Gastroesophageal sphincter (tissue), 4 donors: ENCODE measurements at regions not wholly inside any gene's neighbourhood (a gene's known extent, or its start where the extent isn't known, plus 50 kb on each side); places are given as distances from the start of the nearest gene placed in this dataset.
A peak's percentile ranks its signal among the peaks of the same experiment; 100 is the strongest.

Experiments
- ATAC-seq: fragments of 150-250 bp; one replicate; pipeline ENCODE4 v1.9.1; 2016; ENCODE audit warnings: mild to moderate bottlenecking, moderate library complexity
- H3K27ac ChIP-seq, 4 donors: fragments of 200-600 bp; sonication (generic) in 3 of 4; 1 replicate in 3 of 4; 2 replicates in 1 of 4; pipeline ENCODE4 v1.5.1; 2016 to 2019
- H3K27me3 ChIP-seq: fragments of 200-600 bp; sonication (generic); one replicate; pipeline ENCODE4 v1.5.1; 2019
- H3K36me3 ChIP-seq, 2 donors: fragments of 200-600 bp; sonication (generic); one replicate each; pipeline ENCODE4 v1.5.1; 2019; ENCODE audit warnings: control low read depth in 1 of 2
- H3K4me1 ChIP-seq, 3 donors: fragments of 200-600 bp; sonication (generic); 1 replicate in 2 of 3; 2 replicates in 1 of 3; pipeline ENCODE4 v1.5.1; 2016 to 2019; ENCODE audit warnings: control low read depth in 2 of 3
- H3K4me3 ChIP-seq, 2 donors: fragments of 200-600 bp; sonication (generic); one replicate each; pipeline ENCODE4 v1.5.1; 2019; ENCODE audit warnings: mild to moderate bottlenecking in 1 of 2, moderate library complexity in 1 of 2
- H3K9me3 ChIP-seq, 3 donors: fragments of 200-600 bp; sonication (generic); one replicate each; pipeline ENCODE4 v1.5.1; 2017 to 2019; ENCODE audit warnings: control low read depth in 2 of 3
- CTCF ChIP-seq, 4 experiments: fragments of 200-600 bp in 2 of 4; fragments of 450-650 bp in 2 of 4; sonication (generic) in 1 of 4; IDR thresholded peaks; one replicate each; pipeline ENCODE4 v1.5.1; 2017 to 2019; ENCODE audit warnings: antibody characterized with exemption in 4 of 4, mild to moderate bottlenecking in 2 of 4, moderate library complexity in 2 of 4
- EP300 ChIP-seq: sonication (generic); formaldehyde crosslinking; IDR thresholded peaks from one replicate; pipeline ENCODE4 v1.6.1; 2017; ENCODE audit warnings: antibody characterized with exemption, mild to moderate bottlenecking
- POLR2A ChIP-seq, 2 donors: fragments of 450-650 bp; IDR thresholded peaks; one replicate each; pipeline ENCODE4 v1.6.1; 2017; ENCODE audit warnings: antibody characterized with exemption in 2 of 2, mild to moderate bottlenecking in 2 of 2, moderate library complexity in 1 of 2
- POLR2AphosphoS5 ChIP-seq: sonication (generic); formaldehyde crosslinking; IDR thresholded peaks from one replicate; pipeline ENCODE4 v1.6.1; 2017; ENCODE audit warnings: antibody characterized with exemption
- WGBS, 2 donors: methylation state at CpG; one replicate each; pipeline ENCODE4 v1.1.5; 2018; ENCODE audit warnings: low coverage in 1 of 2; 5-methylcytosine and 5-hydroxymethylcytosine counted together

- no peak overlapping the region for H3K27ac ChIP-seq
- no peak for ATAC-seq
- no peaks in the 10 kb centered on the region for H3K9me3 ChIP-seq
- H3K4me1 ChIP-seq = no peaks in the 10 kb centered on the region
- H3K4me3 ChIP-seq = no peak overlapping the region
- WGBS, 2 donors = 50 to 54% methylated on average over 1 of the region's 1 CpG
- TF ChIP-seq POLR2A (IDR thresholded peaks at IDR 0.05) (no peak), POLR2AphosphoS5 (no peak), EP300 (no peak), CTCF (IDR thresholded peaks at IDR 0.05) (no peak)
- H3K36me3 ChIP-seq = no peaks in the 10 kb centered on the region
- no peaks in the 10 kb centered on the region for H3K27me3 ChIP-seq
These were observed 217.5 kb upstream of the TEX13C start for GRCh38 chrX:125101971-125102755.

- H3K9me3 ChIP-seq = no peaks in the 10 kb centered on the region
- whole genome bisulfite sequencing, 2 donors = 58 to 92% methylated on average over 4 to 6 of the region's 11 CpGs
- ATAC-seq = no peak
- H3K36me3 ChIP-seq = no peaks in the 10 kb centered on the region
- no peak overlapping the region for H3K27ac ChIP-seq
- no peaks in the 10 kb centered on the region for H3K27me3 ChIP-seq
- H3K4me1 ChIP-seq = no peaks in the 10 kb centered on the region
- no peak overlapping the region for H3K4me3 ChIP-seq
- TF ChIP-seq POLR2A (IDR thresholded peaks at IDR 0.05) (no peak), EP300 (no peak), POLR2AphosphoS5 (no peak), CTCF (IDR thresholded peaks at IDR 0.05) (no peak)
These were observed 216.0 kb upstream of the TEX13C start for GRCh38 chrX:125103693-125104092.

GRCh38 chrX:125108921-125109320 is 210.8 kb upstream of the TEX13C start:
- H3K4me1 ChIP-seq = no peaks in the 10 kb centered on the region
- ATAC-seq = no peak
- WGBS, 2 donors = 85 to 94% methylated on average over 3 of the region's 3 CpGs

GRCh38 chrX:125131164-125131563 is 188.5 kb upstream of the TEX13C start:
- TF ChIP-seq EP300 (no peak), CTCF (IDR thresholded peaks at IDR 0.05) (peak in 1 of 4 experiments; percentile 7), POLR2A (IDR thresholded peaks at IDR 0.05) (no peak), POLR2AphosphoS5 (no peak)
- no peak for ATAC-seq
- Histone ChIP-seq H3K36me3 (no peaks in the 10 kb centered on the region), H3K9me3 (no peaks in the 10 kb centered on the region), H3K27ac (no peak overlapping the region), H3K4me3 (no peak overlapping the region), H3K4me1 (peaks cover 0 to 12% (median 0%) of the 10 kb centered on the region in 3 donors), H3K27me3 (no peaks in the 10 kb centered on the region)

More at GRCh38 chrX:125108921-125109320, 210.8 kb upstream of the TEX13C start:
- Histone ChIP-seq H3K36me3 (no peaks in the 10 kb centered on the region), H3K9me3 (no peaks in the 10 kb centered on the region), H3K4me3 (no peak overlapping the region), H3K27me3 (no peaks in the 10 kb centered on the region), H3K27ac (no peak overlapping the region)
- TF ChIP-seq POLR2A (IDR thresholded peaks at IDR 0.05) (no peak), POLR2AphosphoS5 (no peak), CTCF (IDR thresholded peaks at IDR 0.05) (no peak), EP300 (no peak)

- H3K27me3 ChIP-seq = no peaks in the 10 kb centered on the region
- no peak overlapping the region for H3K4me3 ChIP-seq
- no peaks in the 10 kb centered on the region for H3K9me3 ChIP-seq
- WGBS, 2 donors = 55 to 80% methylated on average over 2 of the region's 2 CpGs
- H3K4me1 ChIP-seq = peaks cover 0 to 12% (median 0%) of the 10 kb centered on the region in 3 donors
- H3K36me3 ChIP-seq = no peaks in the 10 kb centered on the region
- TF ChIP-seq POLR2A (IDR thresholded peaks at IDR 0.05) (no peak), EP300 (no peak), CTCF (IDR thresholded peaks at IDR 0.05) (peak in 2 of 4 experiments; percentile 19 to 35), POLR2AphosphoS5 (no peak)
- ATAC-seq = no peak
- no peak overlapping the region for H3K27ac ChIP-seq
These were observed 187.4 kb upstream of the TEX13C start for GRCh38 chrX:125132274-125132673.
